A549 (cell line): ENCODE measurements at regions not wholly inside any gene's neighbourhood (a gene's known extent, or its start where the extent isn't known, plus 50 kb on each side); places are given as distances from the start of the nearest gene placed in this dataset.

Experiments
- ATAC-seq, 2 experiments: fragments of 200-7000 bp in 1 of 2; fragments of >200 bp in 1 of 2; cut with Nextera tagmentation in 1 of 2; cut with Tn5 transposase in 1 of 2; 3 replicates each; pipeline versions ENCODE4 v1.8.0 to v1.9.1; 2018 to 2020; ENCODE audit warnings: mild to moderate bottlenecking in 1 of 2, moderate library complexity in 1 of 2
- CTCF ChIA-PET: fragments of 300-600 bp; sonication (Branson Sonifier 250); formaldehyde crosslinking; extraction: SDS; loops from one replicate; lab custom pipeline; 2021; ENCODE audit warnings: antibody characterized with exemption, inconsistent platforms; lab: Yijun Ruan, JAX
- POLR2A ChIA-PET: fragments of 350-600 bp; formaldehyde crosslinking; extraction: SDS; loops from one replicate; lab custom pipeline; 2021; ENCODE audit warnings: antibody characterized with exemption, inconsistent platforms; lab: Yijun Ruan, JAX
- DNase-seq, 2 experiments: peaks; one replicate each; pipeline versions ENCODE4 v3.0.0 to v3.0.0-alpha.2; 2011 to 2016; ENCODE audit warnings: low read depth in 1 of 2, low spot score in 1 of 2
- FAIRE-seq: peaks from 2 replicates; lab custom pipeline; 2011; peaks lifted over from hg19 to GRCh38; lab: Jason Lieb, UNC
- H3K27ac ChIP-seq, 2 experiments: fragments of >200 bp; sonication (Bioruptor Twin); formaldehyde crosslinking; 3 replicates each; pipeline ENCODE4 v1.5.1; 2016 to 2017
- H3K4me1 ChIP-seq: fragments of >200 bp; sonication (Bioruptor Twin); formaldehyde crosslinking; 3 replicates; pipeline ENCODE4 v1.6.1; 2016
- H3K4me2 ChIP-seq: fragments of >200 bp; sonication (Bioruptor Twin); formaldehyde crosslinking; 3 replicates; pipeline ENCODE4 v1.6.1; 2016
- H3K4me3 ChIP-seq: fragments of >200 bp; sonication (Bioruptor Twin); formaldehyde crosslinking; 3 replicates; pipeline ENCODE4 v1.5.1; 2016
- H3K9me3 ChIP-seq: fragments of >200 bp; sonication (Bioruptor Twin); formaldehyde crosslinking; 3 replicates; pipeline ENCODE4 v1.6.1; 2016
- BCL3 ChIP-seq: fragments of >200 bp; sonication (Bioruptor Twin); formaldehyde crosslinking; IDR thresholded peaks from 3 replicates; pipeline ENCODE4 v1.6.1; 2016
- CBX8 ChIP-seq: fragments of 200-600 bp; sonication (generic); IDR thresholded peaks from 2 replicates; pipeline ENCODE4 v1.6.1; 2016
- CEBPB ChIP-seq, 2 experiments: fragments of >200 bp in 1 of 2; sonication (Bioruptor Twin) in 1 of 2; formaldehyde crosslinking in 1 of 2; IDR thresholded peaks; 2 replicates each; pipeline ENCODE4 v1.6.1; 2012 to 2016
- CTCF ChIP-seq: fragments of >200 bp; sonication (Bioruptor Twin); formaldehyde crosslinking; IDR thresholded peaks from 3 replicates; pipeline ENCODE4 v1.5.1; 2016
- EP300 ChIP-seq, 2 experiments: fragments of >200 bp; sonication (Bioruptor Twin); formaldehyde crosslinking; IDR thresholded peaks; 2 replicates in 1 of 2; 3 replicates in 1 of 2; pipeline ENCODE4 v1.6.1; 2016 to 2017
- FOSL2 ChIP-seq, 2 experiments: fragments of 450-650 bp in 1 of 2; fragments of >200 bp in 1 of 2; sonication (Bioruptor Twin) in 1 of 2; formaldehyde crosslinking; IDR thresholded peaks; 2 replicates each; pipeline versions ENCODE4 v1.5.0 to v1.6.1; 2016 to 2020; ENCODE audit warnings: mild to moderate bottlenecking in 1 of 2, moderate library complexity in 1 of 2
- GATA3 ChIP-seq: IDR thresholded peaks from 2 replicates; pipeline ENCODE4 v1.6.1; 2012; ENCODE audit warnings: borderline replicate concordance
- HES2 ChIP-seq: fragments of >200 bp; sonication (Bioruptor Twin); formaldehyde crosslinking; IDR thresholded peaks from 2 replicates; pipeline ENCODE4 v1.6.1; 2016
- HEYL ChIP-seq: fragments of 250-450 bp; sonication (Bioruptor Pico); IDR thresholded peaks from 2 replicates; pipeline ENCODE4 v1.8.0; 2021; ENCODE audit warnings: mild to moderate bottlenecking, moderate library complexity
- HMGXB4 ChIP-seq: fragments of 250-450 bp; sonication (Bioruptor Pico); IDR thresholded peaks from 2 replicates; pipeline ENCODE4 v1.5.0; 2021; ENCODE audit warnings: mild to moderate bottlenecking, moderate library complexity, borderline replicate concordance
- HOXA7 ChIP-seq: fragments of 250-450 bp; sonication (Bioruptor Pico); IDR thresholded peaks from 2 replicates; pipeline ENCODE4 v1.5.0; 2020; ENCODE audit warnings: mild to moderate bottlenecking, moderate library complexity
- HOXB13 ChIP-seq: fragments of 250-450 bp; sonication (Bioruptor Pico); IDR thresholded peaks from 2 replicates; pipeline ENCODE4 v1.5.0; 2020; ENCODE audit warnings: low read depth, mild to moderate bottlenecking, moderate library complexity
- JUN ChIP-seq, 2 experiments: fragments of >200 bp; sonication (Bioruptor Twin); formaldehyde crosslinking; IDR thresholded peaks; 2 replicates in 1 of 2; 3 replicates in 1 of 2; pipeline ENCODE4 v1.6.1; 2016 to 2017
- JUNB ChIP-seq: fragments of >200 bp; sonication (Bioruptor Twin); formaldehyde crosslinking; IDR thresholded peaks from 2 replicates; pipeline ENCODE4 v1.6.1; 2016
- MAX ChIP-seq: IDR thresholded peaks from 2 replicates; pipeline ENCODE4 v1.6.1; 2012
- MYC ChIP-seq: IDR thresholded peaks from 2 replicates; pipeline ENCODE4 v1.6.1; 2012; ENCODE audit warnings: mild to moderate bottlenecking, inconsistent platforms, low read length, improper control_type of control experiment, borderline replicate concordance
- NPAS2 ChIP-seq: fragments of 250-450 bp; sonication (Bioruptor Pico); IDR thresholded peaks from 2 replicates; pipeline ENCODE4 v1.8.0; 2022; ENCODE audit warnings: mild to moderate bottlenecking, moderate library complexity, borderline replicate concordance
- NR3C1 ChIP-seq: fragments of >200 bp; sonication (Bioruptor Twin); formaldehyde crosslinking; IDR thresholded peaks from 3 replicates; pipeline ENCODE4 v1.6.1; 2017
- RAD21 ChIP-seq, 2 experiments: fragments of >200 bp in 1 of 2; sonication (Bioruptor Twin) in 1 of 2; formaldehyde crosslinking in 1 of 2; IDR thresholded peaks in 1 of 2; conservative IDR thresholded peaks in 1 of 2; 2 replicates in 1 of 2; 3 replicates in 1 of 2; pipeline ENCODE4 v1.6.1; 2012 to 2018; ENCODE audit warnings: inconsistent platforms in 1 of 2
- RCOR1 ChIP-seq: fragments of 150-350 bp; IDR thresholded peaks from 2 replicates; pipeline ENCODE4 v1.6.1; 2014; ENCODE audit warnings: antibody characterized with exemption, low read length, low read depth
- REST ChIP-seq: fragments of 200-600 bp; sonication (generic); IDR thresholded peaks from 2 replicates; pipeline ENCODE4 v1.6.1; 2016; ENCODE audit warnings: antibody characterized with exemption, mild to moderate bottlenecking, moderate library complexity
- TFCP2L1 ChIP-seq: fragments of 250-450 bp; sonication (Bioruptor Pico); IDR thresholded peaks from 2 replicates; pipeline ENCODE4 v1.5.0; 2021; ENCODE audit warnings: mild to moderate bottlenecking
- TP53 ChIP-seq: fragments of 250-450 bp; sonication (Bioruptor Pico); IDR thresholded peaks from 2 replicates; pipeline ENCODE4 v1.5.0; 2021; ENCODE audit warnings: mild to moderate bottlenecking, moderate library complexity
- USF2 ChIP-seq: fragments of 450-650 bp; IDR thresholded peaks from 2 replicates; pipeline ENCODE4 v1.6.1; 2014; ENCODE audit warnings: antibody characterized with exemption
- WGBS: methylation state at CpG from one replicate; pipeline ENCODE4 v1.1.6; 2017; ENCODE audit errors: missing lambda C conversion rate; 5-methylcytosine and 5-hydroxymethylcytosine counted together

- ATAC-seq, result no peak
- no peak for TF ChIP-seq GATA3
- TF ChIP-seq RAD21 (conservative IDR thresholded peaks at IDR 0.05 in 1 of 2, IDR thresholded peaks at IDR 0.05 in 1 of 2), result no peak
- no peak for TF ChIP-seq USF2
- no peak for TF ChIP-seq CBX8
- no peak for TF ChIP-seq MYC
- no peak for TF ChIP-seq RCOR1
- no peak for TF ChIP-seq TFCP2L1 (CRISPR knock-in tag)
- no peak for TF ChIP-seq EP300 (IDR thresholded peaks at IDR 0.05)
- TF ChIP-seq JUNB, result no peak
- TF ChIP-seq TP53, result no peak
- no peak for TF ChIP-seq HOXA7 (CRISPR knock-in tag)
- TF ChIP-seq JUN (IDR thresholded peaks at IDR 0.05), result no peak
- TF ChIP-seq NPAS2 (CRISPR knock-in tag), result no peak
- TF ChIP-seq NR3C1, result no peak
- TF ChIP-seq REST, result no peak
- no peak for TF ChIP-seq HEYL (CRISPR knock-in tag)
- no peak for TF ChIP-seq HOXB13
- no peak for TF ChIP-seq CTCF
- TF ChIP-seq BCL3, result no peak
Observed at GRCh38 chr12:61566183-61566582, 694.0 kb upstream of the USP15 start.

GRCh38 chr12:61574339-61574738, 685.9 kb upstream of the USP15 start:
- no peak for TF ChIP-seq HES2
- no peak for TF ChIP-seq HMGXB4 (CRISPR knock-in tag)
- no peak for TF ChIP-seq JUNB
- no peak for TF ChIP-seq EP300 (IDR thresholded peaks at IDR 0.05)
- TF ChIP-seq MAX, result no peak
- no peak for TF ChIP-seq FOSL2 (IDR thresholded peaks at IDR 0.05)
- no peak for TF ChIP-seq FOSL2 (CRISPR knock-in tag; IDR thresholded peaks at IDR 0.05)
- TF ChIP-seq CEBPB (IDR thresholded peaks at IDR 0.05), result no peak
- H3K4me1 ChIP-seq, result no peaks in the 10 kb centered on the region
- CTCF ChIA-PET, result no interaction called here
- H3K9me3 ChIP-seq, result no peaks in the 10 kb centered on the region
- no peak overlapping the region for H3K4me3 ChIP-seq
- no peak for FAIRE-seq
- POLR2A ChIA-PET, result no interaction called here
- H3K27ac ChIP-seq, result no peak overlapping the region
- DNase-seq, result no peak
- no peak for ATAC-seq
- 0% methylated on average over 3 of the region's 3 CpGs for WGBS
- H3K4me2 ChIP-seq, result no peak overlapping the region

More at GRCh38 chr12:61566183-61566582, 694.0 kb upstream of the USP15 start:
- Histone ChIP-seq H3K9me3 (no peaks in the 10 kb centered on the region; the same call in 2 of the 3 replicates), H3K27ac (no peak overlapping the region), H3K4me3 (no peak overlapping the region), H3K4me2 (no peak overlapping the region), H3K4me1 (no peaks in the 10 kb centered on the region)
- 1% methylated on average over 2 of the region's 2 CpGs for WGBS
- FAIRE-seq (no peak), DNase-seq (no peak)
- ChIA-PET POLR2A (no interaction called here), CTCF (no interaction called here)
